Fibroblast of villous mesenchyme (primary cell): ENCODE measurements at regions not wholly inside any gene's neighbourhood (a gene's known extent, or its start where the extent isn't known, plus 50 kb on each side); places are given as distances from the start of the nearest gene placed in this dataset.

Experiments
- DNase-seq: peaks from one replicate; pipeline ENCODE4 v3.0.0-alpha.2; 2010; ENCODE audit warnings: low read depth
- H3K4me3 ChIP-seq: 2 replicates; pipeline ENCODE4 v1.5.1; 2011; ENCODE audit warnings: low read depth, mild to moderate bottlenecking, low read length
- TF ChIP-seq, protein P1 (sequence below): IDR thresholded peaks from 2 replicates; pipeline ENCODE4 v1.5.1; 2012; ENCODE audit warnings: low read depth, mild to moderate bottlenecking, low read length; ENCODE audit not compliant: insufficient read depth

DNA sequence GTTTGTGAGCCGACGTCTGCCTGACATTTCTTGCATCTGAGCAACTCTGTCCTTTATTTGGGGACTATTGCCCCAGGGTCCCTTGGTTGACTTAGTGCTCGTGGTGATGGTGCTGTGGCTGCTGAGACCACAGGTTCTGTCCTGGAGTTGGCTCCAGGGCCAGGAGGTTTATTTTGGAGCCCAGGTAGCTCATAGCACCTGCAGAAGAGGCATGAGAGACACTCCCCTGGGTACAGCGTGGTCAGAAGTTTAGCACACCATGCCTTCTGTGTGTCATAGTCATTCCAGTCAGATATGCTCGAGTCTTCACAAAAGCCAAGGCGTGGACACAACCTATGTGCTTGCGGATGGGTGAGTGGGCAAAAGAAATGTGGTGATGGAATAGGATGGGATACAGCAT lies 496.9 kb downstream of the TCERG1L start:
- DNase-seq: no peak
- TF ChIP-seq, protein P1, sequence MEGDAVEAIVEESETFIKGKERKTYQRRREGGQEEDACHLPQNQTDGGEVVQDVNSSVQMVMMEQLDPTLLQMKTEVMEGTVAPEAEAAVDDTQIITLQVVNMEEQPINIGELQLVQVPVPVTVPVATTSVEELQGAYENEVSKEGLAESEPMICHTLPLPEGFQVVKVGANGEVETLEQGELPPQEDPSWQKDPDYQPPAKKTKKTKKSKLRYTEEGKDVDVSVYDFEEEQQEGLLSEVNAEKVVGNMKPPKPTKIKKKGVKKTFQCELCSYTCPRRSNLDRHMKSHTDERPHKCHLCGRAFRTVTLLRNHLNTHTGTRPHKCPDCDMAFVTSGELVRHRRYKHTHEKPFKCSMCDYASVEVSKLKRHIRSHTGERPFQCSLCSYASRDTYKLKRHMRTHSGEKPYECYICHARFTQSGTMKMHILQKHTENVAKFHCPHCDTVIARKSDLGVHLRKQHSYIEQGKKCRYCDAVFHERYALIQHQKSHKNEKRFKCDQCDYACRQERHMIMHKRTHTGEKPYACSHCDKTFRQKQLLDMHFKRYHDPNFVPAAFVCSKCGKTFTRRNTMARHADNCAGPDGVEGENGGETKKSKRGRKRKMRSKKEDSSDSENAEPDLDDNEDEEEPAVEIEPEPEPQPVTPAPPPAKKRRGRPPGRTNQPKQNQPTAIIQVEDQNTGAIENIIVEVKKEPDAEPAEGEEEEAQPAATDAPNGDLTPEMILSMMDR: no peak
- H3K4me3 ChIP-seq: no peak overlapping the region

DNA sequence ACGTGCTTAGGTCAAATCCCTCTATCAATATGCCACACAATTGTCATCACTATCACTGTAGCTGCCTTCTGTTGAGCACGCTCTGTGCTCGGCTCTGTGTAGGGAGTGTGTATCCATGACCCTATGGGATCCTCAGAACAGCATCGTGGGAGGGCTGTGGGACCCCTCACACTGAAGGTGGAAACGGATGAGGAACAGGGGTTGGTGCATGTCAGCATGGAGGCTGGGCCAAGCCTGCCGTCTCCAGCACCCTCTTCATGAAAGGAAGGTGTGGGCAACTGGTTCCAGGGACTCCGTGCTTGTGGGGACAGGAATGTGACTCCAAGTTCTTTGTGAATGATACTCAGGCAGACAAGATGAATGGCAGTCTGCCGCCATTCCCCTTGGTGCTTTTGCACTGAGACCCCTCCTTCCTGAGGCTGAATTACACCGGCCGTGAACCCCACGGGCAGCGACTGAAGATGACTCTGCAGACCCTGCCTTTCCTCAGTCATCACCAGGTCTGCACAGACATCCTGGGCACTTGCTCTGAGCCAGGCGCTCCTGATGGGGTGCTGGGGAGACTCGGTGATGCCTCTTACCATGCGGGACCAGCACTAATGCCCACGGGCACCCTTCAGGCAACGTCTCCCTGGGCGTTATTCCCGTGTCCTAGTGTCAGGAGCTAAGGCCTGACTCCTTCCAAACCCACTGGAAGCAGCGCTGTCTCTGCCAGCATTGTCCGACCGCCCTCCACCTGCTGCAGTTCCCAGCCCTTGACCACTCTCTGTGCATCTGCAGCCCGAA lies 495.2 kb downstream of the TCERG1L start:
- H3K4me3 ChIP-seq: no peak overlapping the region
- TF ChIP-seq, protein P1: no peak
- no peak for DNase-seq

DNA sequence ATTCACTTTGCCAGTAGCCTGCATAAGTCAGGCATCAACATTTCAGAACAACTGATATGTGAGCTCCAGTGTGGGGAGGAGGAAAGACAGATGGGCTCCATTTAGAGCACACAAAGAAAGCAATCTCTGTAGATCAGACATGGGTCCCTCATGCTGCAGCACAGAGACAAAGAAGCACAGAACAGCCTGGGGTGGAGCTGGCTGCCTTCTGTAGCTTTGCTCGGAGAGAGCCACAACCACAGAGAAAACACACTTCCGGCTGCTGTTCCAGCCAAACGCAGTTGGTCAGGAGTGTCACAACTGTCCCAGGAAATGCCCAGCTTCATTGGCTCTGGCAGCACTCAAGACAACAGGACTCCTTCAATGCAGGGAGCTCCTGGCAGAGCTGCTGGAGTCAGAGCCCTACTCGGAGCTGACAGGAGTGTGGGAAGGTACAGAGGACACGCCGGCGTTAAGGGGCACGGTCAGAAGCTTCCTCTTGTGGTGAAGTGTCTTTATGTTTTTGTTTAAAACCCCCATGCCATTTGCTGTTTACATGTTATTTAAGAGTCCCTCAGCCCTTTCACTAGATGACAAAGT lies 494.4 kb downstream of the TCERG1L start:
- H3K4me3 ChIP-seq: no peak overlapping the region
- TF ChIP-seq, protein P1: no peak
- DNase-seq: no peak

DNA sequence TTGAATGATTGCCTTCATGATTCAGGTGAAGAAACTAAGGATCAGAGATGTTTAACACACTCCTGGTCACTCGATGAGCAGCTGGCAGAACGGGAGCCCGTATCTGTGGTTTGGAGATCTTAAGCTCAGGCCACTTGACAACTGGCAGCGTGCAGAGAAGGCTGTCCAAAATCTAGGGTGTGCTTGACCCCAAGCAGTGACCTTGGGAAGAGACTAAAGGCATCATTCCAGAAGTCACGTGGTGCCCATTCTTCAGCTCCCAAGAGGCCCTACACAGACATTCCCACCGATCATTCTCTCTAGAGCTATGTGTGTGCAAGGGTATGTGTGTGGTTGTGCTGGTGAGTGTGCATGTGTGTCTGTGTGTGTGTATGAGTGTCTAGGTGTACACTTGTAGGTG lies 493.8 kb downstream of the TCERG1L start:
- H3K4me3 ChIP-seq: no peak overlapping the region
- DNase-seq: no peak
- TF ChIP-seq, protein P1: no peak

DNA sequence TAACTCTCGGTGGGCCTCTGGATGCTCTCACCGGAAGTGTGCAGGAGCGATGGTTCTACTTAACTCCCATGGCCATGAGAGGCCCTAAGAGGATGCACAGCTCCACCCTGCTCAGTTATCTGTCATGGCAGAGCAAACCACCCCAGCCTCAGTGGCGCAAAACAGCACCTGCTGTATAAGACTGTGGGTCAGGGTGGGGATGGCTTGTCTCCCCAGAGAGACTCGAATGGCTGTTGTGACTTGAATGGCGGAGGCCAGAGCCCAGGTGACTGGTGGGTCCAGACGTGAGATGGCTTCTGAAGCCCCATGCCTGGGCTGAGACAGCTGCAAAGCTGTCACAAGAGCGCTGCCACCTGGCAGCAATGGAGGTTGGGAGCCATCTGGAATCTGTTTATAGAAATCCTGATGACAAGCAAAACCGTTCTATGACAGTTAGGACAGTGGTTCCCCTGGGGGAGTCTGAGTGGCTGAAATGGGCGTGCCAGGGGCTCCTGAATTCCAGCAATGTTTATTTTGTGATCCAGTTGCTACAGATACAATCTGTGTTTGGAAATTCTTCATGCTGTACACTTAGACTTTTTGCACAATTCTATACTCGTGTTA lies 490.5 kb downstream of the TCERG1L start:
- TF ChIP-seq, protein P1: no peak
- no peak for DNase-seq
- H3K4me3 ChIP-seq: no peak overlapping the region

DNA sequence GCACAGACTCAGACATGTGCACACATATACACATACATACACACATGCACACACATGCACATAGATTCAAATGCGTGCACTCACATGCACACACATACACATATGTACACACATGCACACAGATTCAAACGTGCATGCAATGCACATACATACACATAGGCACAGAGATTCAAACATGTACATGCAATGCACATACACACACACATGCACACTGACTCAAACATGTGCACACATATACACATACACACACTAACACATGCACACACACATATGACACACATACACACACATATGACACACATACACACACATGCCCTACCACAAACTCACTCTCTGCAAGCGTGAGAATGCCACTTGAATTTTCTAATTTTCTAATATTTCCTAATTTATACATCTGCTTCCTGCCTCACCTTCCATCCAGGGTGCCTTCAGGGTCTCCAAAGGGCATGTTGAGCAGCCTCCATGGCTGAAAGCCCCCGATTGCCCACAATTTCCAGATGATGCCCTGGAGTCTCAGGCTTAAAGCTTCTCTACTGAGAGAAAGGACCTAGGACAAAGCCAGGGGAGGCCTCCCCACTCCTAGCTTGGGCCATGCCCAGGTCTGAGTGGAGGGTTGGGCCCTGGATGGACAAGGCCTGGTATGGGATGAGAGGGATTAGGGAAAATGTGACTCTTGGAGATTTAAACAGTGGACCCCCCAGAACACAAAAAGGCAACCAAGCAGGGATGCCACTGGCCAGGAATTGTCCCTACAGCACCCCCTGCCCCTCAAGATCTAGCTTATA lies 487.1 kb downstream of the TCERG1L start:
- TF ChIP-seq, protein P1: no peak
- DNase-seq: no peak

More for the DNA sequence above, 487.1 kb downstream of the TCERG1L start:
- H3K4me3 ChIP-seq: no peak overlapping the region
